ENCODE measurements at regions not wholly inside any gene's neighbourhood (a gene's known extent, or its start where the extent isn't known, plus 50 kb on each side); places are given as distances from the start of the nearest gene placed in this dataset.

DNA sequence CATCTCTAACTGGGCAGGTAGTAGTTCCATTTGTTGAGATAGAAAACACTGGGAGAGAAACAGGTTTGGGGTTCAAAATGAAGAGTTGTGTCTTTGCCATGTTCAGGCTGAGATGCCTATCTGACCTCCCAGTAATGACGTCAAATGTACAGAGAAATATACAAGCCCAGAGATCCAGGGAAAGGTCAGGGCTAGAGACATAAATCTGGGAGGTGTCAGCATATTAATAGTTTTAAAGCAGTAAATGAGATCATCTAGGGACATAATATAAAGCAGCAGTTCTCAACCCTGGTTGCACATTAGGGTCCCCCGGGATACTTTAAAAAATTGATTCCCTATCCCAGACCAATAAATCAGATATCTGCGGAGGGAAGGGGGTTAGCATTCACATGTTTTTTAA lies 501.5 kb downstream of the UQCRFS1 start:
- Histone ChIP-seq H3K9me3 (replicated peaks) (no peaks in the 10 kb centered on the region), H3K27me3 (ENCODE audit: low read depth) (peaks cover 39% of the 10 kb centered on the region), H3K4me1 (no peaks in the 10 kb centered on the region), H3K36me3 (no peaks in the 10 kb centered on the region), H3K27ac (replicated peaks) (no peak overlapping the region), H3K4me3 (no peak overlapping the region)
- intact Hi-C loops (cut with micrococcal nuclease) = no loop called here
- DNase-seq = no peak
- no peak for TF ChIP-seq CTCF (IDR thresholded peaks at IDR 0.05; ENCODE audit: borderline replicate concordance)

GRCh38 chr19:28710278-28710677 lies 502.7 kb downstream of the UQCRFS1 start:
- H3K4me3 ChIP-seq = no peak overlapping the region
- H3K4me1 ChIP-seq = no peaks in the 10 kb centered on the region
- H3K27me3 ChIP-seq (ENCODE audit: low read depth) = peaks cover 29% of the 10 kb centered on the region
- intact Hi-C loops (cut with micrococcal nuclease) = no loop called here
- H3K36me3 ChIP-seq = no peaks in the 10 kb centered on the region
- TF ChIP-seq CTCF (IDR thresholded peaks at IDR 0.05; ENCODE audit: borderline replicate concordance) = peak; percentile 77
- H3K9me3 ChIP-seq (replicated peaks) = no peaks in the 10 kb centered on the region
- DNase-seq = no peak
- H3K27ac ChIP-seq (replicated peaks) = no peak overlapping the region

- peaks cover 6% of the 10 kb centered on the region for H3K27me3 ChIP-seq (ENCODE audit: low read depth)
- no peak overlapping the region for H3K27ac ChIP-seq (replicated peaks)
- no peak for TF ChIP-seq CTCF (IDR thresholded peaks at IDR 0.05; ENCODE audit: borderline replicate concordance)
- intact Hi-C loops (cut with micrococcal nuclease) = no loop called here
- DNase-seq = no peak
- H3K36me3 ChIP-seq = no peaks in the 10 kb centered on the region
- H3K4me1 ChIP-seq = no peaks in the 10 kb centered on the region
- H3K4me3 ChIP-seq = no peak overlapping the region
- H3K9me3 ChIP-seq (replicated peaks) = no peaks in the 10 kb centered on the region
These were observed 506.3 kb downstream of the UQCRFS1 start for GRCh38 chr19:28706693-28707092.

DNA sequence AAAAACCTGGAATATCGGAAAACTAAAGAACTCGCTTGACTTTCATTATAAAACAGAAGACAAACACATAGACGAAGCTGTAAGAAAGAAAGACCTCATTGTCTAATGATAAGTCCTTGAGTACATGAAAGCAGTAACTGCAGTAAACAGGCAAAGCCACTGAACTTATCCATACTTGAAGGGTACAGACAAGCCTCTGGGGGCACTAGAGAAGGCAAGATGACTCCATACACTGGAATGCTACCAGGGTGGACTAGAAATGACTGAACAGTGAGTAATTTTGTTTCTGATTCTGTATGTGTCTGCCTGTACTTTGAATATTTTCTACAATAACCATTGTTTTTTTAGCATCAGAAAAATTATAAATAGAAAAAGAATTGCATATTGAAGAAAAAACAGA lies 507.9 kb downstream of the UQCRFS1 start:
- H3K27me3 ChIP-seq (ENCODE audit: low read depth) = peaks cover 6% of the 10 kb centered on the region
- H3K27ac ChIP-seq (replicated peaks) = no peak overlapping the region
- intact Hi-C loops (cut with micrococcal nuclease) = no loop called here
- DNase-seq = no peak
- H3K36me3 ChIP-seq = no peaks in the 10 kb centered on the region
- H3K4me3 ChIP-seq = no peak overlapping the region
- TF ChIP-seq CTCF (IDR thresholded peaks at IDR 0.05; ENCODE audit: borderline replicate concordance) = no peak
- no peaks in the 10 kb centered on the region for H3K9me3 ChIP-seq (replicated peaks)
- no peaks in the 10 kb centered on the region for H3K4me1 ChIP-seq

DNA sequence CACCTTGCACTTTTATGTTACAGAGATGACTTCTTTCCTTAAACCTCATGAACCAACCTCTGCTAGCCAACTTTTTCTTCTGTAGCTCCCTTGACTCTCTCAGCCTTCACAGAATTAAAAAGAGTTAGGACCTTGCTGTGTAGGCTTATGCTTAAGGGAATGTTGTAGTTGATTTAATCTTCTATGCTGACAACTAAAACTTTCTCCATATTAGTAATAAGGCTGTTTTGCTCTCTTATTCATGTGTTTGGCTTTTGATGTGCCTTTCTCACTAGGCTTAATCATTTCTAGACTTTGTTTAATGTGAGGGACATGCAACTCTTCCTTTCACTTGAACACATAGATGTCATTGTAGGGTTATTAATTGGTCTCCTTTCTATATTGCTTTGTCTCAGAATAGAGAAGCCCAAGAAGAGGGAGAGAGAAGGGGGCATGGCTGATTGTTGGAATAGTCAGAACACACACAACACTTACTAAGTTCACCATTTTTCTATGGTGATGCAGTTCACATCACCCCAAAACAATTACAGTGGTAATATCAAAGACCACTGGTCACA lies 509.5 kb downstream of the UQCRFS1 start:
- no peaks in the 10 kb centered on the region for H3K4me1 ChIP-seq
- no peak for TF ChIP-seq CTCF (IDR thresholded peaks at IDR 0.05; ENCODE audit: borderline replicate concordance)
- no peak for DNase-seq
- no peak overlapping the region for H3K4me3 ChIP-seq
- H3K27me3 ChIP-seq (ENCODE audit: low read depth) = no peaks in the 10 kb centered on the region
- no peaks in the 10 kb centered on the region for H3K36me3 ChIP-seq
- H3K27ac ChIP-seq (replicated peaks) = no peak overlapping the region
- intact Hi-C loops (cut with micrococcal nuclease) = no loop called here
- no peaks in the 10 kb centered on the region for H3K9me3 ChIP-seq (replicated peaks)

Data from left ventricle myocardium inferior (tissue), 1 donor.